AG08396 (cell line): ENCODE measurements at regions not wholly inside any gene's neighbourhood (a gene's known extent, or its start where the extent isn't known, plus 50 kb on each side); places are given as distances from the start of the nearest gene placed in this dataset.

Experiments
- DNase-seq: peaks from one replicate; pipeline ENCODE4 v3.0.0; 2012; ENCODE audit warnings: low spot score, mixed read lengths

DNA sequence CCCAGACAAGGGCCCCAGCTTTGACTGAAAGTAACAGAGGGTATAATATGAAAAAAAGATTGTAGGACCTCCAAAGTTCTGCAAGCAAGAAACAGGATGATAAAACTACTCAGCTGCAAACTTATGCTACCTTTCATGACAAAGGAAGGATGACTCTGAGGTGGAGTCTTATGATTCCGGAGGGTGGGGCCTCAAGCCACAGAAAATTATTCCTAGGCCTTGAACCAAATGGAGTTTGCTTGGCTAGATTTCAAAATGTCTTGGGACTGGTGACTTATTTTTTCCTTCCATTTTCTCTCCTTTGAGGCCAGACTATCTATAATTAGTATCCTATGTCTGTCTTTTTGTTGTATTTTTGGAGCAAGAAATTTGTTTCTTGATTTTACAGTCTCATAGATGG is 336.4 kb downstream of the LRIG3 start:
- no peak for DNase-seq

DNA sequence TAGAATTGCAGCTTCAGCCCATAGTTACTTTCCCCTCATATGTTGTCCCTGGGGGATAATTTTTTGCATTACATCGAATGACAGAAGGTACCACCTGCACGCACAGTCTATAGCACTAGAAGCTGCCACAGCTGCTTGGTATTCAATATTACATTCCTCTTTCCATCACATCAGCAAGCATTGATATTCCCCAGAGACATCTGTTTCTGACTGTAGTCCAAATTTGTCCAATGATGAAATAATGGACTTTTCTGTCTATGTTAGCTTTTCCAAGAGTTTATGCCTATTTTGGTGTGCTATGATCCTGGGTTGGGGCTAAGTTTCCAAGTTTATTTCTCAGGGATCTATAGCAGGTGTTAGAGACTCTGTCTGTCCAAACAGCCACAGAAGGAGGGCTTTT is 335.4 kb downstream of the LRIG3 start:
- no peak for DNase-seq

DNA sequence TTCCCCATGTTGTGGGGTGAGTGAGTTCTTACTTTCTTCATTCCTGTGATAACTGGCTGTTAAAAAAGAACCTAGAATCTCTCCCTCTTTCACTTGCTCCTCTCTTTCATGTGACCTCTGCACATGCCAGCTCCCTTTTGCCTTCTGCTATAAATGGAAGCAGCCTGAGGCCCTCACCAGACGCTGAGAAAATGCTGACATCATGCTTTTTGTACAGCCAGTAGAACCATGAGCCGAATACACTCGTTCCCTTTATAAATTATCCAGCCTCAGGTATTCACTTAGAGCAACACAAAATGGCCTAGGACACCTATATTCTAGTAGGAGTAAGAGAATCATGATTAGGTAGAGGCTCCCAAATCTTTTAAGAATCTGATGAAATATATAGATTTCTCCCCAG is 333.5 kb downstream of the LRIG3 start:
- no peak for DNase-seq

DNA sequence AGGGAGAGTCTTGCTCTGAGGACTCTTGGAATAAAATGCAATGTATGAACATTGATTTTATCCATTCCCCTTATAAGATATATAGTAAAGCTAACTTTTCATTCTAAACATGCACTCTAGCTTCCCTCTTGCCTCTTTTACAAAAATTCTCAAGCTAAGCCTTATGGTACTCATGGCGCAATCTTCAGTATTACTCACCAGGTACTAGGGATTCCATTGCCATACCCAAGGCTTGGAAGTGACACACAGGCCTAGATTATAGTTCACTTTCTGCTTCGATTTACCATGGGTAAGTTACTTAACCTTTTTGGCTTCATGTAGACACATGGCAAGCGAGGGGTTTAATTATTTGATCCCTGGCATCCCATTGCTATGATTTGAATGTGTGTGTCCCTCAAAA is 331.5 kb downstream of the LRIG3 start:
- peak; percentile 17 for DNase-seq

DNA sequence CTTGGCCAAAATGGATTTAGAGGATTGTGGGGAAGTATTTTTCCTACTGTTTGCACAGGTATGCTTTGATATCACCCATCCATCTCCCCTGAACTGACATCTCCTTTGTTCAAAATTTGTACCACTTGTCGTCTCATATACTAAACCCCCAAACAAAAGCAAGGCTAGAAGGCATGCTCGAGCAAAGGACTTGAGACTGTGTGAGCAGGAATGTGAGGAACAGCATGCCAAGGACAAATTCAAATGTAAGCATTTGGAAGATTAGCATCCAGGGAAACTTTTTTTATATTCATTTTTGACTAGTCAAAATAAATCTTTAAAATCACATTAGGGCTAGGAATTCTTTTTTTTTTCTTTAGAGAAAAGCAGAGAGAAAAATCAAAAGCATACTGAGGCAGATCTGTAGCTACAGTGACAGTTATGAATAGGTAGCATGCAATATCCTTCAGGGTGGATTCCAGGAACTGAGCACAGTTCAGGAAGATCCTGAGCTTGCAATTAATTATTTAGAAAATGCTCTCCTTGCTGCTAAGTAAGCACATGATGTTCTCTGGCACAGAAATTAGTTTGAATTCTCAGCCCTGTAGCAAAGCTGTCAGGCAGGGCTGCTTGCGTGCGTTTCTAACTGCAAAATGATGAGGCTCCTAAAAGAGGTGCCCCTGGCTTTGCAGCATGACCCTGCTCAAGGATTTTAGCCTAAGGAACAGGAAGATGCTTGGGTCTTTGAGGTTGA is 327.7 kb downstream of the LRIG3 start:
- DNase-seq, result no peak

DNA sequence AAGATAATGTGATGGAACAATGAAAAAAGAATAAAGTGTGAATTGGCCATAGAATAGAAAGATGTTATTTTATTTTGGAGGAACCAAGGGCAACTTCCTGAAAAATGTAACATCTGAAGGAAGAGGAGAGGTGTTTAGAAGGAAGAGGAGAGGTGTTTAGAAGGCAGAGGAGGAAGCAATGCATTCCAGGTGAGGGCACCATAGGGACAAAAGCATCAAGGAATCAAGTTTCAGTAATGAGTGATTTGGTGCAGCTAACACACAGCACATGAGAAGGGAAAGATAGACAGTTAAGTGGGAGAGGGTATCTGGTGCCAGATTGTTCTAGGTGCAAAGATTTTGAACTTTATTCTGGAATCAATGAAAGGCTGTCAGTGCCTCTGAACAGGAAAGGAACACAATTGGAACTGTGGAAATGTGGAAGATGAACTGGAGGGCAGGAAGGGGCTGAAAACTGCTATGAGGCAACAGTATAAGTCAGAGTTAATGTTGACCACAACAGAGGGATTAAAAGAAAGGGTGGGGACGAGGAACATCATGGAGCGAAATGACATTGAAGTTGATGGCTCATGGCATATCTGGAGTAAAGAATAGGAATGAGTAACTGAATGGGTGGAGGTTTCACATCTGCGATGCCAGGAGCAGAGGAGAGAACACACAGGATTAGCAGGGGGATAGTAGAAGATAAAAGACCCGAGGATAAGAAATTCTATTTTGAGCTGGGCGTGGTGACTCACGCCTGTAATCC is 326.6 kb downstream of the LRIG3 start:
- DNase-seq, result no peak

DNA sequence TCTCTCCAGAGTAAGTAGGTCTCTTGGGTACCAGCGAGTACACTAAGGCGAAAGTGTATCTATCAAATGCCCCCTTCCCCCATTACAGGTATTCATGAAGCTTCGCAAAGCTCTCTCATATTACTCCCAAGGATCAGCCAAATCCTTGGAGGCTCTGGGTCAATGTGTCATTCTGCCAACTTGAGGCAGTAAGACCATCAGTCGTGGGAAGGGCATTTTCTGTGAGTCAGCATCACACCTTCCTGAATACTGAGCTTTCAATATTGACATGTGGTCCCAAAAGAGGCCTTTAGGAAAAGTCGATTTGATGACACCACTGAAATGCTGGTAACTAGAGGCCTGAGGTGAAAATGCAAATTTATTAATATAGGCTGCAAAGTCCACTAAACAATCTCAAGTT is 323.9 kb downstream of the LRIG3 start:
- no peak for DNase-seq

DNA sequence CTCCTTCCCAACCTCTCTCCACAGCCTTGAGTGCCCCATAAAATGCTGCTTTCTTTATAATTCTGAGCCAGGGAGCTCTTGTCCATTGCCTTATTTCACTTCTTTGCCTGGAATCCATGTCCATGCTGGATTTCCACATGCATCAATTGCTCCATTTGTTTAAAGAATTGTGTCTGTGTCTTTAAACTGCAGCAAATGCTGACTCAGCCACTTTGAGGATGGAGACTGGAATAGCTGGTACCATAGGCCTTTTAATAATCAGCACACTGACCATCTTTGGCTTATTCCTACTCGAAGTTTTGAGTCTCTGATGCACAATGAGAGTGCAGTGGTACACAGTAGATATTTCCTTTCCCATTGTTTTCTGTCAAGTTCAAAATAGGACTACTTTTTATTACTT is 318.8 kb downstream of the LRIG3 start:
- DNase-seq, result no peak

DNA sequence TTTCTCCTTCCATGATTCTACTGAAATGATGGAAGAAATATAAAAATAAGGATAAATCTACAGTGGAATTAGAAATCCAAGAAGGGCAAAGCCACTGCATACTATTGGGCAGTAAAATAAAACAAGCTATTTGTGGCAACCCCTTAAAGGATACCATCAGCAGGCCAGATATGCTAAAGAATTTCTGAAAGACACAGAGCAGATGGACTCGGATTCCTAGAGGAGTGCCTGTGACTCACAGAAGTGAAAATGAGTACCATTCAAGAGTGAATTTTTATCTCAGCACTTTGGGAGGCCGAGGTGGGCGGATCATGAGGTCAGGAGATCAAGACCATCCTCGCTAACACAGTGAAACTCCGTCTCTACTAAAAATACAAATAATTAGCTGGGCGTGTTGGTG is 318.1 kb downstream of the LRIG3 start:
- DNase-seq, result no peak

DNA sequence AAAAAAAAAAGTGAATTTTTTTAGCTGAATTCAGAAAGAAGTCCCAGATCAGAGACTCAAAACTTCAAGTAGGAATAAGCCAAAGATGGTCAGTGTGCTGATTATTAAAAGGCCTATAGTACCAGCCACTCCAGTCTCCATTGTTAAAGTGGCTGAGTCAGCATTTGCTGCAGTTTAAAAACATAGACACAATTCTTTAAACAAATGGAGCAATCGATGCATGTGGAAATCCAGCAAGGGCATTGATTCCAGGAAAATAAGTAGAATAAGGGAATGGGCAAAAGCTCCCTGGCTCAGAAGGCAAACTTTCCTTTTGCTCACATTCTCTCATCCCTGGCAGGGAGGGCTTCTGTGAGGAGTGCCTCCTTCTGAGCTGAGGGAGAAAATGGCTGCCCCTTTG is 317.6 kb downstream of the LRIG3 start:
- DNase-seq, result no peak

DNA sequence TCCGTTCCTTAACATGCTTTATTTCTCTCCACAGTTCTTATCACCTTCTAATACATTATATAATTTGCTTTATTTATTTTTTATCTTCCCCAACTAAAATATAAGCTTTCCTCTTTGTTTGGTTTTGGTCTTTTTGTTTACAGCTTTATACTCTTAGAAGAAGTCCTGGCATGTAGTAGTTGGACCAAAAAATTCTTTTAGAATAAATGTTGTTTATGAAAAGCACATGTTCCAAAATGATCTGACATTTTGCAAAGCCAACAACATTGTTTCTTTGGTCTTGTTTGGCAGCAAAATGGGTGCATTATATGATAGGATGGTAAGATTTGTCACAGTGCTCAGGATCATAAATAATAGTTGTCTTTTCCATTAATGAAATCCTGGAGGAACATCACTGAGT is 312.5 kb downstream of the LRIG3 start:
- no peak for DNase-seq

DNA sequence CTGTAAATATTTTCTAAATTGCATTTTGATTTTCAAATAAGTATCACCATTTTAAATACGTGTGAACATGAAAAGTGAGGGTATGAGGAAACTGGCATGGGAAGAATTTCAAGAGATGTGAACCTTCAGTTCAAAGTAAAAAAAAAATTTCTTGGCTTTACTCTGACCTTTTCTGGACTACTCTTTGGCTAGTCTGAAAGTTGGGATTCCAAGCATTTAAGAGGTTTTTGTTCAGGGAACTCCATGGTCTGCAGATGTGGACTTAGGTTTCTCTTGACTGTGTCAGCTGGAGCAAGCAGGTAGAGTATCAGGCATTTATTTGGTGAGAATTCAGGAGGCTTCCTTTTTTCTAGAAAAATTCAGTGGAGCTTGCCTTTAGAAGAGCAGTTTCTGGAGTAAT is 311.6 kb downstream of the LRIG3 start:
- DNase-seq, result peak; percentile 9

DNA sequence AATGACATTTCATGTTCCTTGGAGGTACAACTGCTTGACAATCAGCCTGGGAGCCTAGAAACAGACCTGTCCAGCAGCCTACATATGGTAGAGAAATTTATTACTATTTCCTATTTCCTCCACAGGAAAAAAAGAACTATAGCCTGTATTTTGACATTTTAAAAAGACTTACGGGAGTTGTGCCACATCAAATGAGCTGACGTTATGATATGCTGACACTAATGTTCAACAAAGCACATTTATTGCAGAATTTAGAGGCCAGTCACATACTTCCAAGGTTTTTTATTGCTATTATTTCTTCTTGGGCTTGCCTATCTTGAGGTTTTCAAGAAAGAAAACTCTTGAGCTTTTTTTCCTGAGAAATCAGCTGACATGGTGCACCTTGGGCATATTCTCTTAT is 305.3 kb downstream of the LRIG3 start:
- DNase-seq, result no peak

DNA sequence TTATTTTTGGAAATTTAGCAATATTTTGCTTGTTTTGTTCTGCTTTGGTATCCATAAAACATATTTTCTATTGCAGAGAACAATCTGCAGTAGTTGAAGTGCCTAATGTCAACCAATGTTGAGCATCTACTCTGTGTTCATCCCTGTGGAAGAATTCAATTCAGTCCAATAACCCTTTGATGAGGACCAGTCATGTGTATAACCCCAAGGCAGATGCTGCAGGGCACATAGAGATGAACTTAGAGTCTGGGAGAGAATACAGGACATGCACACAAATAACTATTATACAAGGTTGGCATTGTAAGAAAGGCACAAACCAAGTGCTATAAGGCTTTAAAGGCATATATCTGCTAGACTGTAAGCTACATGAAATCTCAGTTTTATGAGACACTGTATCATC is 304.7 kb downstream of the LRIG3 start:
- no peak for DNase-seq

DNA sequence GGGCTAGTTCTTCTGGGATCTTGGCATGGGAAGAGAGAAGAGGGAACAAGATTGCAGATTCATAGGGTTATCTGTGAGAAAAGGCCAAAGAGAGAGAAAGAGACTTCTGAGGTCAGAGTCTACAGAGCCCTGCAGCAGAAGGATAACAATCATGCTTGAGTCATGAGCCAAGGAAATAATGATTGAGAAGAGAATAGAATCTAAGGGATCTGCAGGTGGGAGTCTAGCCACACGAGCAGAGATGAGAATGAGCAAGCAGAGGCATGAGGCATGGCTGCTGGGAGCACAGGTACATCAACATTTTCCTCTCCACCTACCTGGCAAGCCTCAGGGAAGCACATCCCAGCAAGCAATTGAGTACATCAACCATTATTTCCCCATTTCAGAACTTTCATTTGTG is 303.7 kb downstream of the LRIG3 start:
- DNase-seq, result no peak

DNA sequence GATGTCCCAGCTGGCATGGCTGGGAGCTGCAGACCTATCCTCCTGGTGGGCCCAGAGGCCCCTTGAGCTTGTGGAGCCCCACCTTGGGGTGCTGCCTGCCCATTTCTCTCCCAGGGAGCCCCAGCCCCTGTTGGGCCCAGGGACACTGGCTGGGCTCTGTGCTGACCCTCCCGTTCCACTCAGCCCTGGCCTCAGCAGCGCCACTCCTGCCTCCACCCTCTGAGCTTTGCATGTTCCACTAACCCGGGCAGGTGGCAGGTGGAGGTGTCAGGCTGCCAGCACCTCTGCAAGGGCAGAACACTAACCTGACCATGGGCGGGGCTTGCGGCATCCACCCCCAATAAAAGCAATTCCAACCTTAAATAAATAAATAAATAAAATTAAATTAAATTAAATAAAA is 299.2 kb downstream of the LRIG3 start:
- no peak for DNase-seq

DNA sequence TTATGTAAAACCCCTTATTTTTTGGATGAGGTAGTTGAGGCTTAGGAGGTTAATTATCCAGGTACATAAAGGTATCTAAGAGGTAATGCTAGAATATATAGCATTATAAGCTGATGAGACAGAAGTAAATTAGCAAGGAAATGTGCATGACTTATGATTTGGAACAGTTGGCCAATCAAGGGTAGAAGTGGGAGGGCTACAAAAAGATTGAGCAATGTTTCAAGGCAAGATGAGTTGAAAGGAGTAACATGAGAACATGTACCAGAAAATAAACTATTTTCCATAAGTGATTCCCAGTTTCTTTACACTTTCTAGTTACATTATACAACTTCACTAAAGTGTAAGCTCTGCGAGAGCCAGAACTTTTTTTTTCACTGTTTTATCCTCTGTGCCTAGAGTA is 290.9 kb downstream of the LRIG3 start:
- no peak for DNase-seq

DNA sequence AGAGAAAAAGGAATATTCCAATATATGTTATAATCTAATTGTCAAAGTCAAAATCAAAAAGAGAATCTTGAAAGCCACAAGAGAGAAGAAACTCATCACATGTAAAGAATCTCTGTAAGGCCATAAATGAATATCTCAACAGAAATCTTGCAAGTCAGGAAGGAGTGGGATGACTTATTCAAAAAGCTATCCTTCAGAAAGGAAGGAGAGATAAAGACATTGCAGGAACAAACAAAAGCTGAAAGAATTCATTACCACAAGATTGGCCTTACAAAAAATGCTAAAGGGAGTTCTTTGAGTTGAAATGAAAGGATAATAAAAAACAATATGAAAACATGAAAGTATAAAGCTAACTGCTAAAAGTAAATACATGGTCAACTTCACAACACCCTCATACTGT is 286.8 kb downstream of the LRIG3 start:
- DNase-seq, result no peak

DNA sequence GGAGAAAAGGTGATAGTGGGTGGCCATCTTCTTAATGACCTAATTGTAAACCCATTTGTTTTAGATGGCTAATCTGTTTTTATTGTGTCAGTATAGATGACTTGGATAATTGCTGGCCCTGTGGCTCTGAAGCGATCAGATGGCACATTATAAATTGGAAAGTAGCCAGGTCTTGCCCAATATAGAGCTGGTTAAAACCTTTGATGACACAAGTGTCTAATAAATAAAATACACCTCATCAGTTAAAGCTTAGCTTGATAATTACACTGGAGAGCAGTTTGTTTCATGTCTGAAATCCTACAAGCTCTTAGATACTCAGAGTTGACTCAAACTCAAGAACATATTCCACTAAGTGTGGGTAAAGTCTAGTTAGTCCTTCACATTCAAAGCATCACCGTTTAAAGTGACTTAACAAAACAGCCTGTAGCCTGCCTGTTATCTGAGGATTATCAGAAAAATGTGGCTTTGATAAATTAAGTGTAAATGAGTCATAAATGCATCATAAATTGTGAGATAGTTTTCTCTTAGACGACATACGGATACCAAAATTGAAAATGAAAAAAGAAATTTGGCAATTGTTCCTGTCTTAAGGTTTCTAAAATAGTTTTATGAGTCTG is 280.9 kb downstream of the LRIG3 start:
- no peak for DNase-seq

DNA sequence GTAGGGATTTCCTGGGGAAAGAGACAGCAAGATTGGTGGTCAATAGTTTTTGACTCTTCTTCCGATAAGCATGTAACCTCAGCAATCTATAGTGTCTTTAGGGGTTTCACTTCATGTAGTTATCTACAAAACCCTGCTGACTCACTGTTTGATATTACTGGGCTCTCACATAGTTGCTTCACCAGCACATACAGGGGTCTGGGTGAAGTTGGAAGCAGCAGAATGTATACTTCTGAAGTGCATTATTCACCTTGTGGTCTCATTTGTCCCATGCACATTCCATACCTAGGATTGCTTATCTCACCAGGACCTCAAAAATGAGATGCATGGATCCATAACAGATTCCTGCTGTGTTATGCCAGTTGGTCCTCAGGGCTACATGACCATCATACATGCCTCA is 280.0 kb downstream of the LRIG3 start:
- DNase-seq, result no peak

DNA sequence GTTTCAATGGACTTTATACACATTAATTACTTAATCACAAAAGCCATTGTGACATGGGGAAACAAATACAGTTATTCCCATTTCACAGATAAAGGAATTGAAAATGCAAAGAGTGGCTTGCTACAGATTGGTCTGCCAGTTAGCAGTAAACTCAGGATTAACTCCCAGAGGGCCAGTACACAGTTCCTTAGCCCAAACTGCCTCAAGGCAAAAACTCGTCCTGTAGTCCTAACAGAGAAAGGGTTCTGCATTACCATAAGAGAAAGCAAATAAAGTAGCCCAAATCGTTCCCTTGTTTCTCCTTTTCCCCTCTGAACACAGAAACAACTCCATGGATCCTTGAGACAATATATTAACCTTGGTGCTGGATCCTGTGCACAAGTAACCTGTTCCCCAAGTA is 274.4 kb downstream of the LRIG3 start:
- no peak for DNase-seq

DNA sequence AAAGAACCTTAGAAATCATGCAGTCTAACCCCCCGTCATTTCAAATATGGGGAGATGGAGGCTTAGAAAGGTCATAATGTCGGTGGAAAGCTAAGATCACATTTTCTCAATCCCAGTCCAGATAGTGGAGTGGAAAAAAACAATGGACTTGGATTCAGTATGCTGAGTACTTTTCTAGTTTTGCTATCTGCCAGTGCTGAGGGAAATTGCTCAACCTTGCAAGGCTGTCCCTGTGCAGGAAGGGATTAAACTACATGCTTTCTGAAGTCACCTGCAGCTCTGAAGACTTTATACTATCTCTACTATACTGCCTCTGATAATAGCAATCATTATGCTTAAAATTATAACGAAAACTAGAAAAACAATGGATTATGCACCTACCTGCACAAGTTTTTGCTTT is 272.8 kb downstream of the LRIG3 start:
- no peak for DNase-seq

DNA sequence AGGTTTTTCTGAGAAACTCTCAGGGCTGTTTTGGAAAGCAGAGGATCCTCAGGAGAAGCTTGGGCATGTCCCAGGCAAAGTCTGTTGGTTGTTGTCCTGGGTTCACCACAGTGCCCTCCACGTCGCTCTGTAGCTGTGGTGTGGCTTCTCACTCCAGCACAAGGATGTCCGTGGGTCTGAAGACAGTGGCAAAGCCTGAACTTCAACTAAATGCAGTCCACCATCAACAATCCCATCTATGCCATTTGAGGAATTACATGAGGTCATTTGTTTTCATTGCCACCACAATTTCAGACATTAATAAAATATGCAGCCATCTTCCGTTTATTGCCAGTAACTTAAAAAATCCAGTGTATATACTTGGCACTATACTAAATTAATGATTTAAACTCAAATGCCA is 272.1 kb downstream of the LRIG3 start:
- DNase-seq, result no peak

DNA sequence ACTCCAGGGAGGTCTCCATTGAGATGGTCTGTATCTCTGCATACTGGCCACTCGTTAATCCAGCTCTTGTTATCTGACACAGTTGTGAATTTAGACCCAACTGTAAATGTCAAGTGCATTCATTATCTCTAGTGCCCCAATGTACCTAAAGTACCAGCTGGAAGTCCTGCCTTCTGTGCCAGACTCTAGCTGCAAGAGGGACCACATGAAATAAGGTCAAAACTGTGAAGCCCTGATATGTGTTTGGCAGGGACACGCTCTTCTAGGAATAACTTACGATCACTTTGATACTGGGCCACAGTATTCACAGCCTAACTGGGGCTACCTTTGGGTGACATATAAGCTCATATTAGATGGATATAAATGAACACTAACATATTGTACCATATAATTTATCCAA is 268.5 kb downstream of the LRIG3 start:
- DNase-seq, result no peak
